H1 (cell line): ENCODE measurements at regions not wholly inside any gene's neighbourhood (a gene's known extent, or its start where the extent isn't known, plus 50 kb on each side); places are given as distances from the start of the nearest gene placed in this dataset.

ENCODE experiments used
- BRCA1 ChIP-seq: IDR thresholded peaks from 2 replicates; pipeline ENCODE4 v1.6.1; 2012; ENCODE audit warnings: low read depth, low read length, improper control_type of control experiment
- CBX5 ChIP-seq: fragments of 300-800, 300-1000 bp; sonication (generic); IDR thresholded peaks from 2 replicates; pipeline ENCODE4 v1.7.1; 2016; ENCODE audit warnings: antibody characterized with exemption, low read length, low read depth
- HDAC6 ChIP-seq: IDR thresholded peaks from one replicate; pipeline ENCODE4 v1.7.1; 2012; ENCODE audit warnings: low read depth, mild to moderate bottlenecking, inconsistent platforms, low read length, moderate library complexity

DNA sequence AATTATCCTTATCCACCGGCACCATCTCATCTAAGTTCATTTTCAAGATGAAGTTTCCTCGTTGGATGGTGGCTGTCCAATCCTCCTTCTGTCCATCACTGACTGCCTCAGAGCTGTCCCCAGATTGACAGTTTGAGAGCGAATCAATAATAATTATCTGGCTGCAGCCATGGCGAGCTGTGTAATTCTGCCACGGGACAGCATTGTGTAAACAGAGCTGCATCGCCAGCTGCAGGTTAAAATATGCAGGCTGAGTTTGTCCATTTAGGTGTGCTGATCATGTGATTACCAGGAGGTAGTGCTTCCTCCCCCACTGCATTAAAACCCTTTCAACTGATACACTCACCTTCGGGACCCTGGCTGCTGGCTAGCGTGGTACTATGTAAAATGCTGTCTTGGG lies 461.9 kb upstream of the ONECUT1 start (continued):
- TF ChIP-seq HDAC6 (no peak), CBX5 (no peak), BRCA1 (no peak)
